Endothelial cell (in vitro differentiated cells): ENCODE measurements at regions not wholly inside any gene's neighbourhood (a gene's known extent, or its start where the extent isn't known, plus 50 kb on each side); places are given as distances from the start of the nearest gene placed in this dataset.
A peak's percentile ranks its signal among the peaks of the same experiment; 100 is the strongest.

Experiments
- DNase-seq: peaks from one replicate; pipeline ENCODE4 v3.0.0; 2021; ENCODE audit warnings: low spot score
- H3K27ac Mint-ChIP-seq: one replicate; pipeline ENCODE4 v1.8.0; 2021; ENCODE audit warnings: mixed read lengths, inconsistent platforms; ENCODE audit not compliant: unreplicated experiment
- H3K27me3 Mint-ChIP-seq: one replicate; pipeline ENCODE4 v1.8.0; 2021; ENCODE audit warnings: mild to moderate bottlenecking, moderate library complexity, mixed read lengths, inconsistent platforms; ENCODE audit not compliant: unreplicated experiment
- H3K36me3 Mint-ChIP-seq: one replicate; pipeline ENCODE4 v1.8.0; 2021; ENCODE audit warnings: mild to moderate bottlenecking, low read depth, mixed read lengths, inconsistent platforms; ENCODE audit not compliant: unreplicated experiment
- H3K4me1 Mint-ChIP-seq: one replicate; pipeline ENCODE4 v1.8.0; 2021; ENCODE audit warnings: mild to moderate bottlenecking, mixed read lengths, inconsistent platforms; ENCODE audit not compliant: unreplicated experiment
- H3K4me3 Mint-ChIP-seq: one replicate; pipeline ENCODE4 v1.8.0; 2021; ENCODE audit warnings: mild to moderate bottlenecking, mixed read lengths, inconsistent platforms; ENCODE audit not compliant: unreplicated experiment
- H3K9me3 Mint-ChIP-seq: one replicate; pipeline ENCODE4 v1.8.0; 2021; ENCODE audit warnings: mixed read lengths, inconsistent platforms; ENCODE audit not compliant: unreplicated experiment
- TF ChIP-seq, protein P1 (sequence below): fragments of 200-600 bp; sonication (generic); IDR thresholded peaks from one replicate; pipeline ENCODE4 v1.5.0; 2021; ENCODE audit warnings: antibody characterized with exemption; ENCODE audit not compliant: unreplicated experiment

DNA sequence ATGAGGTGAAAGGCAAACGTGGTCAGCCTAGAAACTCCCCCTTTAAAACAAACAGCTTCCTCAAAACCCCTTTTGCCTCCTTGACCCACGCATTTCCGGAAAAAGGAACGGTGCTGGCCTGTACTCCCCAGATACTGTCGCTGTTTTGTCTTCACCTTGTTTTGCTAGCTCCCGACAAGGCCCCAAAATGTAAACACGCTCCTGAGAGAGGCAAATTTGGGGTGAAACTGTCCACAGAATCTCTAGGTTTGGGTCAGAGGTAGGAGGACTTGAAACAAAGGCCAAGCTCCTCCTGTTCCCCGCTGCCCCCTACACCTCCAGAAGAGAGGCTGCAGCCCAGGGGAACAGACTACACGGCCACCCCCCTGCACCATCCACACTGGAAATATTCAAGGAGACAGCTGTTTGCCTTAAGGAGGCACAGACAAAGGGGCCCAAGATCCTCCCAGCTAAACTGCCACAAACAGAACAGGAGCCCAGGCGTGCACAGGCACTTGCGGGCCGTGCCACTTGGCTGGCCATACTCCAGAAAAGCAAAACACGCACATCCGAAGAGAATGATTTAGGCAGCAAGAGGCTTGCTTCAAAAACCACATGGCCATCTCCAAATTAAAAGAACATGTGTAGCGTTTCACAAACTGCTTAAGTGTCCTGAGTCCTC is 160.5 kb upstream of the GRK3 start:
- peak overlapping the region; percentile 22 for H3K27ac Mint-ChIP-seq
- DNase-seq = no peak
- H3K36me3 Mint-ChIP-seq = peaks cover 12% of the 10 kb centered on the region
- H3K4me1 Mint-ChIP-seq = peaks cover 24% of the 10 kb centered on the region
- peaks cover 18% of the 10 kb centered on the region for H3K27me3 Mint-ChIP-seq
- TF ChIP-seq, protein P1, sequence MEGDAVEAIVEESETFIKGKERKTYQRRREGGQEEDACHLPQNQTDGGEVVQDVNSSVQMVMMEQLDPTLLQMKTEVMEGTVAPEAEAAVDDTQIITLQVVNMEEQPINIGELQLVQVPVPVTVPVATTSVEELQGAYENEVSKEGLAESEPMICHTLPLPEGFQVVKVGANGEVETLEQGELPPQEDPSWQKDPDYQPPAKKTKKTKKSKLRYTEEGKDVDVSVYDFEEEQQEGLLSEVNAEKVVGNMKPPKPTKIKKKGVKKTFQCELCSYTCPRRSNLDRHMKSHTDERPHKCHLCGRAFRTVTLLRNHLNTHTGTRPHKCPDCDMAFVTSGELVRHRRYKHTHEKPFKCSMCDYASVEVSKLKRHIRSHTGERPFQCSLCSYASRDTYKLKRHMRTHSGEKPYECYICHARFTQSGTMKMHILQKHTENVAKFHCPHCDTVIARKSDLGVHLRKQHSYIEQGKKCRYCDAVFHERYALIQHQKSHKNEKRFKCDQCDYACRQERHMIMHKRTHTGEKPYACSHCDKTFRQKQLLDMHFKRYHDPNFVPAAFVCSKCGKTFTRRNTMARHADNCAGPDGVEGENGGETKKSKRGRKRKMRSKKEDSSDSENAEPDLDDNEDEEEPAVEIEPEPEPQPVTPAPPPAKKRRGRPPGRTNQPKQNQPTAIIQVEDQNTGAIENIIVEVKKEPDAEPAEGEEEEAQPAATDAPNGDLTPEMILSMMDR = no peak
- peak overlapping the region; percentile 93 for H3K4me3 Mint-ChIP-seq
- no peaks in the 10 kb centered on the region for H3K9me3 Mint-ChIP-seq

DNA sequence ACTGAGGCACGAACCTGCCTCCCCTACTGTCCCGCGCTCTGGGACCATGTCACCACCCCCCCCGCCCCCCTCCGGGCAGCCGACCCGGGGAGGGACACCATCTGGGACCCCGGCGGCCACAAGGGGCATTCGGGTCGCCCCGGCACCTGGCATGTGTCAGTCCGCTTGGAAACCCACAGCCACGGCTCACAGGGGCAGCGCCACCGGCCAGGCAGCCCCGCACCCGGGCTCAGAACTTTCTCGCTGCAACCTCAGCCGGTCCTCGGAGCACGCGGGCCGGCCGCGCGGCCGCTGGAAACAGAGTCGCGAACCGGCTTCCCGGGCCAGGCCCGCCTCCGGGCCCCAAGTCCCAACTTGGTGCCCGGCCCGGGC is 159.9 kb upstream of the GRK3 start:
- Mint-ChIP-seq H3K36me3 (peaks cover 12% of the 10 kb centered on the region), H3K4me1 (peaks cover 24% of the 10 kb centered on the region), H3K4me3 (peak overlapping the region; percentile 93), H3K27me3 (peaks cover 17% of the 10 kb centered on the region), H3K9me3 (no peaks in the 10 kb centered on the region), H3K27ac (no peak overlapping the region)
- peak; percentile 48 for DNase-seq
- TF ChIP-seq, protein P1 = no peak

DNA sequence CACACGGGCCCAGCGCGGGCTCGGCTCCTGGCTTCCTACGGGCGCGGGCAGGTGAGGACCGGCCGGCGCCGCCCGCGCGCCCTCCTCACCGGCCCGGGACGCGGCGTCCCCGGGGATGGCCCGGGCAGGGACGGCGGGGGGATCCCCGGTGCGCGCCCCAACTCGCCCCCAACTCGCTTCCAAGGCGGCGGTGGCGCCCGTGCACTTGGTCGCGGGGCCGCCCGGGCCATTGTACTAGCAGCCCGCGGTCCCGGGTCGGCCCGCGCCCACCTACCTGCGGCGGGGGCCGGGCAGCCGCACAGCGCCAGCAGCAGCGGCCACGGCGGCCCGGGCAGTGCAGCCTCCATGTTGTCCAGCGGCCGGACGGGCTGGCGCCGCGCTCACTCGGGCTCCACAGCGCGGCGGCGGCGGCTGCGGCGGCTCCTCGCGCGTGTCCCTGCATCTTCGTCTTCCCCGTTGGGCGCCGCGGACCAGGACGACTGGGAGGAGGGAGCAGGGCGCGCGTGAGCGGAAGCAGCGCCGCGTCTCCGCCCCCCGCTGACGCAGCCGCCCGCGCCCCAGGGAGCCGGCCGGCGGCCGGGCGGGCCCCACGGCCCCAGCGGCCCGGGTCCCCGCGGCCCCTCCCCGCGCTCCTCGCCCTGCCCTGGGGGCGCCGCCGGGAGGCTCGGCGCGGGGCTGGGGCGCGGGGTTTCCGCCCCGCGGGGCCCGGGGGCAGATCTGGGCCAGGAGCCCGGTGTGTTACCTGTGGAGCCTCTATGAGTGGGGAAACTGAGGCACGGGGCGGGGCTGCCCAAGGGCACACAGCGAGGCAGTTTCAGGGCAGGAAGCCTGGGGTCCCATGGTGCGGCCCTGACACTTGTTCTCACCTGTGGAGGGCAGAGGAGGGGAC is 159.3 kb upstream of the GRK3 start:
- Mint-ChIP-seq H3K4me3 (peak overlapping the region; percentile 88), H3K4me1 (peaks cover 24% of the 10 kb centered on the region), H3K9me3 (no peaks in the 10 kb centered on the region), H3K36me3 (peaks cover 12% of the 10 kb centered on the region), H3K27ac (no peak overlapping the region), H3K27me3 (peaks cover 17% of the 10 kb centered on the region)
- TF ChIP-seq, protein P1 = no peak
- DNase-seq = peak; percentile 55

DNA sequence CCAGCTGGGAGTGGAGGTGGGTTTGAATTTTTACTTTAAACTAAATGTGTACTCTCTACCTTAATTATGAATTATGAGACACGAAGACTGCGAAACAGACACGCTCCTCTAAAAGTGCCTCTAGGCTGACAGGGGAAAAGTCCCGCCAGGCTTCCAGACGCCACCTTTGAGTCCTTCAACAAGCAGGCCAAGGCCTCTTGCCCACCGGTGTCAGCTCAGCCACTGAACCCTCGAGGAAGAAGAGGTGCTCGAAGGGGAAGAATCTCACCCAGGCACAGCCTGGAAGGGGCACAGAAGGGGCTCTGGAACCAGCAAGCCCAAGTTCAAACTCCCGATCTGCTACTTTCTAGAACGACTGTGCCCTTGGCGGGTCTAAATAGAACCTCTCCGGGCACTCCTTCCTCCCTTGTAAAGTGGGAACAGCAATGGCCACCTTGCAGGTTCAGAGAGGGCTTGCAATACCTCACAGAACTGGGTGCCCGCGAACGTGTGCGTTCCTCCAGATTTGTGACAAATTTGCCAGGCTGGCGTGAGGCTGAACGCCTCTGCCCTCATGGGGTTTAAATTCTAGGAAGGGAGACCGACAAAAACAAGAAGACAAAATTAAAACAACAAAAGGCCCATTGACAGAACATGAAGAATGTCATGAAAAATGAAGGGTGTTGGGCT is 158.5 kb upstream of the GRK3 start:
- H3K27me3 Mint-ChIP-seq = peaks cover 17% of the 10 kb centered on the region
- DNase-seq = no peak
- TF ChIP-seq, protein P1 = no peak
- peak overlapping the region; percentile 88 for H3K4me3 Mint-ChIP-seq
- no peak overlapping the region for H3K27ac Mint-ChIP-seq
- peaks cover 24% of the 10 kb centered on the region for H3K4me1 Mint-ChIP-seq
- H3K36me3 Mint-ChIP-seq = peaks cover 12% of the 10 kb centered on the region
- no peaks in the 10 kb centered on the region for H3K9me3 Mint-ChIP-seq
